NCI-H82 treated with DMSO at 0.1 percent for 48 hours (cell line): ENCODE measurements at regions not wholly inside any gene's neighbourhood (a gene's known extent, or its start where the extent isn't known, plus 50 kb on each side); places are given as distances from the start of the nearest gene placed in this dataset.

Experiments used
- DNase-seq: peaks from one replicate; lab custom pipeline; 2025; ENCODE audit not compliant: unreplicated experiment; lab: John Stamatoyannopoulos, UW

DNA sequence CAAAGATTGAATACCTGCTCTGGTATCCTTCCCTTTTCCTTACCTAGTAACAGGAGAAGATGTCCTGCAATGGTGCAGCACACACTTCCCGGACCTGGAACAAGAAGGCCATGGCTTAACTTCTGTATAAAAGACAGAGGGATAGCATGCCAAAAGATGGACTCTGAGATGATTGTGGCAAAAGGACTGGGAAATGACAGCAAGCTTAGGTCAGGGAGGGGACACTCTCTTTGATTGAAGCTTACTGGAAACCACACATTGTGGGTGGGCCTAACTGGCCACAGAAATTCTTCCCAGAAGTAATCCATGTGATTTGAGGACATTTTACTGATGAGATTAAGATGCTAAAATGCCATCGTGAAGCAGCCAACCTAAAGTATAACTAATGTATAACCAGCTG is 71.0 kb upstream of the OTUD4 start:
- no peak for DNase-seq

DNA sequence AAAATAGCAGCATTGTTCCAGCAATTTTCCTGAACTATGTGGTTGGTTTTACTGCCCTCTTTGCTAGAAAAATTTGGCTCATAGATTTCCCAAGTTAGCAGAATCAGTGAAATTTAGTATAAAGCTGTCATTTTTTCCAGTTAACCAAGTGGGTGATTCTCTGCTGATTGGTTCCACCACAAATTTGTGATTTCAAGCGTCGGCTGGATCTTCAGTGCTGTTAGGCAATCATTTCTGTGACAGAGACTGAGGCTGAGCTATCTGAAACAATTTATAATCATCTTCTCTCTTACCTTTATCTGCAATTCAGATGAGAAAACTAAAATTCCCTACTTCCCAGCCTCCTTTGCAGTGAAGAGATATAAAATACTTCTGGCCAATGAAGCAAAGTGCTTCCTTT is 68.6 kb upstream of the OTUD4 start:
- no peak for DNase-seq

- no peak for DNase-seq
These were observed 68.1 kb upstream of the OTUD4 start for GRCh38 chr4:145248502-145248901.

DNA sequence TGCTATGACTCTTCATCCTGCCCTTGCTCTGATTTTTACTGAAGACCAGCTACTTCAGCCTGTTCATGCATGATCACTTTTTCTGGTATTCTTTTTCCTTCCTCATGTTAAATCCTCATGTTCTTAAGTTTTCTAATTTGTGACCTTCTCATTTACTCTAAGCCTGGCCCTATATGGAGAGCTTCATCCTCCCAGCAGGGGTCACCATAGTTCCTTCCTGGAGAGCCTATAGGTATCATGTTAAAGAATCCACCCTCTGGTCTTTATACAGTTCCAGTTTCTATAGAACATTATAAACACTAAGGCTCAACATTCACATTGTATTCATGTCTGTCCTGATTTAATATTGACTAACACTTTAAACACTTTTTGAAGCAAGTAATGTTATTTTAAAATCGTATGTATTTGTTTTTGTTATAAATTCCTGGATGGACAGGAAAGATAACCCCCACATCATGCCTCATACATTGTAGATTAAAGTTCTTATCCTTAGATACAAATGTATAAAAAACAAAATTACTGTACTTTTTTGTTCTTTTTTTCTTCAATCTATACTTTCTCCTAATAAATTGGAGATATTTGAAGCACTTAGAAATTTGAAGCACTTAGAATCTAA is 53.8 kb upstream of the OTUD4 start:
- DNase-seq = peak; percentile 41

- DNase-seq = no peak
These were observed 51.7 kb upstream of the OTUD4 start for GRCh38 chr4:145231906-145232700.

DNA sequence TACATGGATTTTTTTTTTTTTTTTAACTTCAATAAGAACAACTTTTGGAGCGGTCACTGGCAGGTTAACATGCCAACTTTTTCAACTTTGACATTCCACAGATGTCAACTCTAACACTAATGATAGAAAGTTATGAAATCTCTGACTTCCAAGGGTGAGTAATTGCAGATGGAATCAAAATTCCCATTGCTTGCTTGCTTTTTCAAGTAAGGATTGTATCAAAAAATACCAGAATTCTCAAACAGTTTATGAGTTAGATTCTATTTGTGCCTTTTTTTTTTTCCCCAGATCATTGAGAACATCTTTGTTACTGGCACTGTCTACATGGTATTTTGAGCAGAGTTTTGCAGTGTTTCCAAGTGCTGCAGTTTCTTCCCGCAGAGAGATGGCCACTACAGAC is 50.3 kb upstream of the OTUD4 start:
- DNase-seq = no peak
